ENCODE measurements at regions not wholly inside any gene's neighbourhood (a gene's known extent, or its start where the extent isn't known, plus 50 kb on each side); places are given as distances from the start of the nearest gene placed in this dataset.

- Histone ChIP-seq H3K36me3 (ENCODE audit: control insufficient read depth, insufficient read depth, low read length) (peaks cover 14% of the 10 kb centered on the region), H3K27me3 (ENCODE audit: control insufficient read depth, insufficient read depth, low read length) (no peaks in the 10 kb centered on the region), H3K4me3 (ENCODE audit: low read depth, low read length) (no peak overlapping the region)
- no peak for TF ChIP-seq CTCF (IDR thresholded peaks at IDR 0.05; ENCODE audit: insufficient read depth, low read length, severe bottlenecking)
- DNase-seq (ENCODE audit: low read depth) (no peak), FAIRE-seq (no peak)
These were observed 253.9 kb downstream of the SEC14L1 start for GRCh38 chr17:77394540-77395295.

DNA sequence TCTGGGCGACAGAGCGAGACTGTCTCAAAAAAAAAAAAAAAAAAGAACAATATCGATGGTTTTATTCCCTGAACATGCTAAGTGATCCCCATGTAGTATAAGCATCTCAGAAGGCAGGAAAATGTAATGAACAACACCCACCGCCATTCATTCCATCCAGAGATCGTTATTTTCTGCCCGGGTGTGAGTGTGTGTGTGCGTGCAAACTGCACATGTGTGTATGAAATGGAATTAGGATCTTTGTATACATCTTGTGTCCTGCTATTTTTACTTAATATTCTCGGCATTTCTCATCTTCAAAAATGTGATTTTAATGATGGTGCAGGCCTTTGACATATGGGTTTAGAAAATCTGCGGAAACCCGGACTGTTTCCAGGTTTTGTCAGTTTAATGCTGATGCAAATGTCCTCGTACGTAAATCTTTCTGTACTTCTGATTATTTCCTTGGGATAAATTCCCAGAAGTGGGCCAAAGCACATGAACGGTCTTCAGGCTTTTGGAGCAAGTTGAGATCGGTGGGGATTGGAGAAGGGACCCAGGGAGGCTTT, 254.8 kb downstream of the SEC14L1 start:
- FAIRE-seq (no peak), DNase-seq (ENCODE audit: low read depth) (no peak)
- Histone ChIP-seq H3K27me3 (ENCODE audit: control insufficient read depth, insufficient read depth, low read length) (no peaks in the 10 kb centered on the region), H3K36me3 (ENCODE audit: control insufficient read depth, insufficient read depth, low read length) (peaks cover 15% of the 10 kb centered on the region), H3K4me3 (ENCODE audit: low read depth, low read length) (no peak overlapping the region)
- TF ChIP-seq CTCF (IDR thresholded peaks at IDR 0.05; ENCODE audit: insufficient read depth, low read length, severe bottlenecking) = no peak

GRCh38 chr17:77396610-77397009, 255.8 kb downstream of the SEC14L1 start:
- H3K4me3 ChIP-seq (ENCODE audit: low read depth, low read length) = no peak overlapping the region
- DNase-seq (ENCODE audit: low read depth) (no peak), FAIRE-seq (no peak)
- H3K27me3 ChIP-seq (ENCODE audit: control insufficient read depth, insufficient read depth, low read length) = no peaks in the 10 kb centered on the region
- H3K36me3 ChIP-seq (ENCODE audit: control insufficient read depth, insufficient read depth, low read length) = peaks cover 15% of the 10 kb centered on the region
- TF ChIP-seq CTCF (IDR thresholded peaks at IDR 0.05; ENCODE audit: insufficient read depth, low read length, severe bottlenecking) = no peak

GRCh38 chr17:77398274-77398673, 257.5 kb downstream of the SEC14L1 start:
- Histone ChIP-seq H3K27me3 (ENCODE audit: control insufficient read depth, insufficient read depth, low read length) (no peaks in the 10 kb centered on the region), H3K36me3 (ENCODE audit: control insufficient read depth, insufficient read depth, low read length) (peaks cover 28% of the 10 kb centered on the region), H3K4me3 (ENCODE audit: low read depth, low read length) (no peak overlapping the region)
- FAIRE-seq = no peak
- DNase-seq (ENCODE audit: low read depth) = no peak
- TF ChIP-seq CTCF (IDR thresholded peaks at IDR 0.05; ENCODE audit: insufficient read depth, low read length, severe bottlenecking) = no peak

- H3K36me3 ChIP-seq (ENCODE audit: control insufficient read depth, insufficient read depth, low read length) = peaks cover 26% of the 10 kb centered on the region
- TF ChIP-seq CTCF (IDR thresholded peaks at IDR 0.05; ENCODE audit: insufficient read depth, low read length, severe bottlenecking) = no peak
- no peaks in the 10 kb centered on the region for H3K27me3 ChIP-seq (ENCODE audit: control insufficient read depth, insufficient read depth, low read length)
- DNase-seq (ENCODE audit: low read depth) (no peak), FAIRE-seq (no peak)
- no peak overlapping the region for H3K4me3 ChIP-seq (ENCODE audit: low read depth, low read length)
These were observed 258.7 kb downstream of the SEC14L1 start for GRCh38 chr17:77399319-77399957.

All from bronchial epithelial cell (primary cell).